ENCODE measurements at regions not wholly inside any gene's neighbourhood (a gene's known extent, or its start where the extent isn't known, plus 50 kb on each side); places are given as distances from the start of the nearest gene placed in this dataset.

- TF ChIP-seq CTCF (conservative IDR thresholded peaks at IDR 0.05) (no peak), EZH2 (IDR thresholded peaks at IDR 0.05; ENCODE audit: low read depth) (no peak)
Measured at GRCh38 chr1:48079096-48079495, 81.9 kb upstream of the TRABD2B start.
